GM21423 (cell line): ENCODE measurements at regions not wholly inside any gene's neighbourhood (a gene's known extent, or its start where the extent isn't known, plus 50 kb on each side); places are given as distances from the start of the nearest gene placed in this dataset.

Experiments
- ATAC-seq: cut with Tn5 transposase; IDR thresholded peaks from one replicate; pipeline ENCODE4 v1.9.1; 2021; ENCODE audit warnings: mild to moderate bottlenecking, moderate library complexity; ENCODE audit not compliant: unreplicated experiment

DNA sequence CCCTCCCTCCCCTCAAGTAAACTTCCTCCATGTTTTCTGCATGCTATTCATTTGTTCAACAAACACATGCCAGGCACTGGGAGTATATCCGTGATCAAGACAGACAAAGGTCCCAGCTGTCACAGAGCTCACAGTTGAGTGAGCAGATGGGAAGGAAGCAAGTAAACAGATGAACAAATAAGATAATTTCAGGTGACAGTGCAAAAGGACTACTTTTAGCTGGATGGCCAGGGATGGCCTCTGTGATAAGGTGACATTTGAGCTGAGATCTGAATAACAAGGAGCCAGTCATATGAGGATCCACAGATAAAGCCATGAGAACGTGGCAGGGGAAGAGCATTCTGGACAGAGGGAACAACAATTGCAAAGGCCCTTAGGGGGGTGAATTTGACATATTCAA lies 121.7 kb upstream of the RAD23B start:
- no peak for ATAC-seq

DNA sequence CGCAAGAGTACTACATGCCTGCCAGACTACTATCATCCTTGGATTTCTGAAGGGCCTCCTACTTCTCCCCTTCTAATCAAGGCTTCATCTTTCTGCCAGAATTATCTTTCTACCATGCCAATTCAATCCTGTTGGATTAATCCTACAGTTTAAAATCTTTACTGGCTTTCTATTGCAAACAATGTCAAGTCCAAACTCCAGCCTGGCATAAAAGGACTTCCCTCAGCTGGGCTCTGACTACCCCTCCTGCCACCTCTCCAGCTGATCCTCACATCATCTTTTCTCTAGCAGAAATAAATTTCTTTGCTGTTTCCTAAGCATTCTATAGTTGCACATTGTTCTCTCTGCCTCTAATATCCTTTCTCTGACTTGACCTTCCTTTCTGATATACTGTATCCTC lies 119.7 kb upstream of the RAD23B start:
- no peak for ATAC-seq

DNA sequence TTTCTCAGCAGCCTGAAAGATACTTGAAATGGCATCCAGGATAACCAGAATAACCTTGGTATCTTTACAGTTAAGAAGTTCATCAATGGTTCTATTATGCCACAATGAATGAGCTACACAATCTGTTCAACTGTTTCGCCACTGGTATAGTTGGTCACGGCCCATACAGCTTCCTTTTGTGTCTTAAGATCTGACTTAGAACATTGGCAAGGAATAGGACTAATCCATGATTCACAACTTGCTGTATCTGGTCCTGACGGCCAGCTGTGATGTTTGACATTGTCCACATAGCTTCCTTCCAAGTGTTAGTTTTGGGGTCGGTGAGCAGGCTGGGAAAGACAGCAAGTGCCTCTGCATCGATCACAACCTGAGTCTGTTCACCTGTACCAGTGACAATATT lies 113.3 kb upstream of the RAD23B start:
- no peak for ATAC-seq

DNA sequence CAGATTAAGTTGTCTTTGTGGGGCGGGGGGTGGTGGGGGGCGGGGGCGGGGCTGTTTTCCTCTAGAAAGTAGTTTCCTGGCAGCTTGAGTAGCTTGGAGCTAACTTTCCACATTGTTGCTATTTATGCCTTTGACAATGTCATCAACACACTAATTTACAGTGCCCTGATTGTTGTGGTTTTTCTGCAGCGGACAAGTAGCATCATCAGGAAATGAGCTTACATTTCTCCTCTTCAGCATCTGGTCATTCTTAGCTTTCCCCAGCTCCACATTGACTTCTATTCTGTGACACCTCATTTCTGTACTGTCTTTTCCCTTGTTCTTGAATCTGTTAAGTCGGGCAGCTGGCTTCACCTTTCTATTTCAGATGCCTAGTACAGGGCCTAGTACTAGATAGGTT lies 112.3 kb upstream of the RAD23B start:
- ATAC-seq, result no peak

- ATAC-seq, result peak; percentile 62
Measured at GRCh38 chr9:107172160-107172978, 110.7 kb upstream of the RAD23B start.

- ATAC-seq, result peak; percentile 37
Measured at GRCh38 chr9:107172979-107173347, 110.1 kb upstream of the RAD23B start.

DNA sequence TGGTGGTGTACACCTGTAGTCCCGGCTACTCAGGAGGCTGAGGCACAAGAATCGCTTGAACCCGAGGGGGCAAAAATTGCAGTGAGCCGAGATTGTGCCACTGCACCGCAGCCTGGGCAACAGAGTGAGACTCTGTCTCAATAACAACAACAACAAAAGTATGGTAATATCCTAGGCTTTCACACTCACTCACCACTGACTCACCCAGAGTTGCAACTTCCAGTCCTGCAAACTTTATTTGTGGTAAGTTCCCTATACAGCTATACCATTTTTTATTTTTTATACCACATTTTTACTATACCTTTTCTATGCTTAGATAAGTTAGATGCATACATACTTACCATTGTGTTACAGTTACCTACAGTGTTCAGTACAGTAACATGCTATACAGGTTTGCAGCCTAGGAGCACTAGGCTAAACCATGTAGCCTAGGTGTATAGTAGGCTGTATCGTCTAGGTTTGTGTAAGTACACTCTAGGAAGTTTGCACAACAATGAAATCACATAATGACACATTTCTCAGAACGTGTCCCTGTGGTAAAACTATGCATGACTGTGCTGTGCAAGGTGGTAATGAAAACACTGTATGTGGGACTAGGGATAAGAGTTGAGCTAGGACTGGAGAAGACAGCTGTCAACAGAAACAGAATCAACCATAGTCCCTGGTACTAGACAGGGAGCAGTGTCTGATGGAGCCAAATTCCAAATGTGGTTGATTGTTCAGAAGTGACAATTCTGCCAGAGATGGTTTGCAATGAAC lies 109.5 kb upstream of the RAD23B start:
- peak; percentile 27 for ATAC-seq

GRCh38 chr9:107174441-107174840 lies 108.6 kb upstream of the RAD23B start:
- ATAC-seq, result peak; percentile 17

GRCh38 chr9:107175041-107175440 lies 108.0 kb upstream of the RAD23B start:
- no peak for ATAC-seq

- no peak for ATAC-seq
Measured at GRCh38 chr9:107175816-107176435, 107.2 kb upstream of the RAD23B start.

- ATAC-seq, result no peak
Measured at GRCh38 chr9:107176436-107177151, 106.5 kb upstream of the RAD23B start.

GRCh38 chr9:107177243-107177839 lies 105.7 kb upstream of the RAD23B start:
- ATAC-seq, result no peak

- ATAC-seq, result no peak
Measured at GRCh38 chr9:107177857-107178256, 105.2 kb upstream of the RAD23B start.

- no peak for ATAC-seq
Measured at GRCh38 chr9:107178293-107178692, 104.8 kb upstream of the RAD23B start.

DNA sequence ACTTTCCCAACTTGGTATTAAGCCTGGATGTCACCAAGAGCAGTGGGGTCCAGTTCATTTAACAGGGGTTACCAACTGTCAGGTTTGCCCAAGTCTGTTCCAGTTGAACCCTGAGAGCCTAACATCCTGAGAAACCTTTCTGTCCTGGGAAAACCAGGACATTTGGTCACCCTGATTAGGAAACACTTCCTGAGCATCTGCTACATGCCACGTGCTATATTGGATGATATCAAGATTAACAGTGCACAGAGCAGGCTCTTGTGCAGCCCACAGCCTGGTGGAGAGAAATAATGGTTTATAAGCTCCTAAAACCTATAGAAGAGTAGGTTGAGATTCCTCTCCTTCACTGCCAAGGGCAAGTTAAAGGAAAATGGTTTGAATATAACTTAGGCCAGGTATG lies 102.9 kb upstream of the RAD23B start:
- no peak for ATAC-seq

DNA sequence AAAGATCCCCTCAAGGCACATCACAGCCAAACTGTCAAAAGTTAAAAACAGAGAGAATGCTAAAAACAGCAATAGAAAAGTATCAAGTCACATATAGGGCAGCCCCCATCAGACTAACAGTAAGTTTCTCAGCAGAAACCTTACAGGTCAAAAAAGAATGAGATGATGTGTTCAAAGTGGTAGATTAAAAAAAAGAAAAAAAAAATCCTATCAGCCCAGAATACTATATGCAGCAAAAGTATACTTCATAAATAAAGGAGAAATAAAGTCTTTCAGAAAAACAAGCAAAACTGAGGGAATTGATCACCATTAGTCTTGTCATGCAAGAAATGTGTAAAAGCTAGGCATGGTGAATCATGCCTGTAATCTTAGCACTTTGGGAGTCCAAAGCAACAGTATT lies 99.9 kb upstream of the RAD23B start:
- ATAC-seq, result no peak

DNA sequence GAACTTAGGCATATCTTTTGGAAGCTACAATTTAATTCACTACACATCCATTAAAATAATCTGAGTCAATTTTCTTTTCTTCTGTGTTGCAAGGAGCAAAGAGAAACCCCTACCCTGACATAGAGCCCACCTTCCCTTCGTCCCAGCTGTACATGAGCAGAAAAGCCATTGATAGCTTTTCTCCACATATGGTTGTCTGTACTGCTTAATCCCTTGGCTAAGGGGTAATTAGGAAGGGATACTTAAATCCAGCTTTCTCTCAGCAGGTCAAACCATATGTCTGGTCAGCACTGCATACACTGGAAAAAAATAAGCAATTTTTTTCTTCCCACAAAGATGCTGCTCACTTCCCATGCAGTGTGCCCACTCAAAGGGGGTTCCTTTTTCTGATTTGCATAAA lies 94.7 kb upstream of the RAD23B start:
- ATAC-seq, result no peak

GRCh38 chr9:107190061-107190935 lies 92.8 kb upstream of the RAD23B start:
- no peak for ATAC-seq

- no peak for ATAC-seq
Measured at GRCh38 chr9:107190936-107191290, 92.2 kb upstream of the RAD23B start.

GRCh38 chr9:107193251-107193650 lies 89.8 kb upstream of the RAD23B start:
- no peak for ATAC-seq
